Upper lobe of right lung (tissue), 1 donor: ENCODE measurements at regions not wholly inside any gene's neighbourhood (a gene's known extent, or its start where the extent isn't known, plus 50 kb on each side); places are given as distances from the start of the nearest gene placed in this dataset.

ENCODE experiments used
- ATAC-seq: fragments of 200-7000 bp; cut with Tn5 transposase; one replicate; pipeline ENCODE4 v1.9.1; 2020; ENCODE audit warnings: mild to moderate bottlenecking, moderate library complexity
- DNase-seq: peaks from one replicate; pipeline ENCODE4 v3.0.0-alpha.2; 2020
- H3K27ac ChIP-seq: fragments of 200-600 bp; one replicate; pipeline ENCODE4 v1.8.0; 2022
- H3K27me3 ChIP-seq: fragments of 200-600 bp; one replicate; pipeline ENCODE4 v1.8.0; 2022; ENCODE audit warnings: mild to moderate bottlenecking
- H3K36me3 ChIP-seq: fragments of 200-600 bp; one replicate; pipeline ENCODE4 v1.8.0; 2022
- H3K4me1 ChIP-seq: fragments of 200-600 bp; one replicate; pipeline ENCODE4 v1.8.0; 2022
- H3K4me3 ChIP-seq: fragments of 200-600 bp; one replicate; pipeline ENCODE4 v1.8.0; 2022; ENCODE audit warnings: mild to moderate bottlenecking
- H3K9me3 ChIP-seq: fragments of 200-600 bp; one replicate; pipeline ENCODE4 v1.8.0; 2022
- CTCF ChIP-seq: fragments of 200-600 bp; IDR thresholded peaks from one replicate; pipeline ENCODE4 v1.8.0; 2022; ENCODE audit warnings: antibody characterized with exemption
- intact Hi-C: fragments of 100-400 bp; cut with DNase I; formaldehyde crosslinking; loops from one replicate; pipeline ENCODE4 v1.11.0; 2022
- donor health status: DM: no; HTN: yes; CAD: no; lungs with severe emphysema.

DNA sequence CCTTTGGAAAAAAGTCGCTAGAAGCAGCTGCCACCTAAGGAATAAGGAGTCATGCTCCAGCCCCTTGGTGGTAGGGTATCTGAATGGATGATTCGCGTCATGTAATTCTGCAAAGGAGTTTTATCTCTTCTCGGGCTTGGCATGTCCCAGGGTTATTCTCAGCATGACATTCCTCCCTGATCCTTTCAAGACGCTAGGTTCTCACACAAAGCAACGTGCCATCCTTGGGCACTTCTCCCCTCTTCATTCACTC lies 355.6 kb downstream of the MYCN start:
- ATAC-seq = no peak
- H3K4me1 ChIP-seq = no peaks in the 10 kb centered on the region
- no peaks in the 10 kb centered on the region for H3K27me3 ChIP-seq
- no peak for DNase-seq
- no peaks in the 10 kb centered on the region for H3K9me3 ChIP-seq
- no peaks in the 10 kb centered on the region for H3K36me3 ChIP-seq
- TF ChIP-seq CTCF = no peak
- no peak overlapping the region for H3K4me3 ChIP-seq
- no peak overlapping the region for H3K27ac ChIP-seq
- intact Hi-C loops = no loop called here

DNA sequence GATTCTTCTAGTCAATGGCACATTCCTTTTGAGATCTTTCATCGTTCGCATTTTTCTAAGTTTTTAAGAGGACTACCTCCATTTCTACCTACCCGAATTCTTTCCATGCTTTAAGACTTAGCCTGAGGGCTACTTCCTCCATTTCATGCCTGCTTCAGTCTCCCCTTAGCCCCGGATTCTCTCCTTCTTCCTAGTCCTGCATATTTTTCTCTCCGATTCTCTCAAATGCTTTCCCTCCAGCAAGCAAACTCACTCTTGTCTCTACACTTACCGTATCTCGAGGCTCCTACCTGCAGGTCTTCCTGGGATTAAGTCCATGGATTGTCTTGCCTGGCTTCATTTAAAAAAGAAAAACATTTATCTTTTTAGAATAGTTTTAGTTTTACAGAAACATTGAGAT lies 354.4 kb downstream of the MYCN start:
- Histone ChIP-seq H3K9me3 (no peaks in the 10 kb centered on the region), H3K4me3 (no peak overlapping the region), H3K4me1 (no peaks in the 10 kb centered on the region), H3K36me3 (no peaks in the 10 kb centered on the region), H3K27ac (no peak overlapping the region), H3K27me3 (no peaks in the 10 kb centered on the region)
- intact Hi-C loops = no loop called here
- no peak for ATAC-seq
- DNase-seq = no peak
- no peak for TF ChIP-seq CTCF

- intact Hi-C loops = no loop called here
- Histone ChIP-seq H3K4me1 (no peaks in the 10 kb centered on the region), H3K27ac (no peak overlapping the region), H3K36me3 (no peaks in the 10 kb centered on the region), H3K27me3 (no peaks in the 10 kb centered on the region), H3K4me3 (no peak overlapping the region), H3K9me3 (no peaks in the 10 kb centered on the region)
- ATAC-seq = no peak
- no peak for TF ChIP-seq CTCF
- no peak for DNase-seq
Measured at GRCh38 chr2:16293871-16294270, 353.5 kb downstream of the MYCN start.

- no peak overlapping the region for H3K4me3 ChIP-seq
- ATAC-seq (no peak), DNase-seq (no peak)
- no peaks in the 10 kb centered on the region for H3K4me1 ChIP-seq
- no peaks in the 10 kb centered on the region for H3K27me3 ChIP-seq
- intact Hi-C loops = no loop called here
- H3K36me3 ChIP-seq = no peaks in the 10 kb centered on the region
- TF ChIP-seq CTCF = no peak
- no peaks in the 10 kb centered on the region for H3K9me3 ChIP-seq
- no peak overlapping the region for H3K27ac ChIP-seq
Measured at GRCh38 chr2:16293398-16293797, 353.0 kb downstream of the MYCN start.

GRCh38 chr2:16291731-16292550 lies 351.6 kb downstream of the MYCN start:
- DNase-seq = no peak
- ATAC-seq = no peak
- Histone ChIP-seq H3K36me3 (no peaks in the 10 kb centered on the region), H3K9me3 (no peaks in the 10 kb centered on the region), H3K4me3 (no peak overlapping the region), H3K4me1 (no peaks in the 10 kb centered on the region), H3K27me3 (no peaks in the 10 kb centered on the region), H3K27ac (no peak overlapping the region)
- TF ChIP-seq CTCF = no peak
- intact Hi-C loops = no loop called here

DNA sequence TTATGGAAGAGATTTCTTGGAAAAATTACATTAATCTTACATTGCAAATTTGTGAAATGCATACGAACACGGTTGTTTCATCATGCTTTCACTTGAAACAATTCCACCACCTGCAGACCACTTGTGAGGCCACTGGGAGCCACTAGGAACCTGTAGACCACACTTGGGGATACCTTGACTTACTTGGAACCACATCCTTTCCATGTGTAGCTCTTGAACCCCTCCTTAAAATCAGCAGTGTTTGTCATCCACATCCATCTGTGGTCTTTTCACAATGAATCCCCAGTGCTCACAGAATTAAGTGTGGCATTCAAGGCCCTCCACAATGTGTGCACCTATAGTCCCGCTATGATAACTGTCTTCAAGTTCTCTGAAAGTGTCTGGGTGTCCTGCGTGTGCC lies 350.9 kb downstream of the MYCN start:
- H3K4me3 ChIP-seq = no peak overlapping the region
- H3K9me3 ChIP-seq = no peaks in the 10 kb centered on the region
- H3K36me3 ChIP-seq = no peaks in the 10 kb centered on the region
- DNase-seq = no peak
- no peak overlapping the region for H3K27ac ChIP-seq
- H3K4me1 ChIP-seq = no peaks in the 10 kb centered on the region
- ATAC-seq = no peak
- no peak for TF ChIP-seq CTCF
- no peaks in the 10 kb centered on the region for H3K27me3 ChIP-seq
- intact Hi-C loops = no loop called here
